GM23338 (cell line): ENCODE measurements at regions not wholly inside any gene's neighbourhood (a gene's known extent, or its start where the extent isn't known, plus 50 kb on each side); places are given as distances from the start of the nearest gene placed in this dataset.

ENCODE experiments used
- ATAC-seq: fragments of 200-7000 bp; cut with Tn5 transposase; 3 replicates; pipeline ENCODE4 v1.9.1; 2020
- DNase-seq: peaks from one replicate; pipeline ENCODE4 v3.0.0-alpha.2; 2015; ENCODE audit warnings: low spot score
- H2AFZ ChIP-seq: fragments of 200-600 bp; sonication (generic); 2 replicates; pipeline ENCODE4 v1.8.0; 2016; ENCODE audit warnings: antibody characterized with exemption, mild to moderate bottlenecking, moderate library complexity
- H3F3A ChIP-seq: fragments of 200-600 bp; sonication (generic); replicated peaks from 2 replicates; pipeline ENCODE4 v1.8.0; 2017; ENCODE audit warnings: antibody characterized with exemption, mixed run types, low read depth
- H3K27ac ChIP-seq: fragments of 200-600 bp; sonication (generic); 2 replicates; pipeline ENCODE4 v1.6.1; 2016; ENCODE audit warnings: low read depth
- H3K27me3 ChIP-seq: fragments of 200-600 bp; sonication (generic); 2 replicates; pipeline ENCODE4 v1.8.0; 2016; ENCODE audit warnings: mild to moderate bottlenecking, mixed run types, moderate library complexity; ENCODE audit not compliant: insufficient read depth
- H3K36me3 ChIP-seq: fragments of 200-600 bp; sonication (generic); 2 replicates; pipeline ENCODE4 v1.8.0; 2016; ENCODE audit warnings: mild to moderate bottlenecking; ENCODE audit not compliant: insufficient read depth
- H3K4me1 ChIP-seq: fragments of 200-600 bp; sonication (generic); 2 replicates; pipeline ENCODE4 v1.8.0; 2016; ENCODE audit warnings: mild to moderate bottlenecking, moderate library complexity; ENCODE audit not compliant: insufficient read depth
- H3K4me2 ChIP-seq: fragments of 200-600 bp; sonication (generic); 2 replicates; pipeline ENCODE4 v1.7.1; 2017; ENCODE audit warnings: mixed run types
- H3K4me3 ChIP-seq: fragments of 200-600 bp; sonication (generic); 2 replicates; pipeline ENCODE4 v1.6.1; 2016; ENCODE audit warnings: mixed run types
- H3K79me2 ChIP-seq: fragments of 200-600 bp; sonication (generic); replicated peaks from 2 replicates; pipeline ENCODE4 v1.8.0; 2017; ENCODE audit warnings: mild to moderate bottlenecking; ENCODE audit not compliant: insufficient read depth
- H3K9me2 ChIP-seq: fragments of 200-600 bp; sonication (generic); 2 replicates; pipeline ENCODE4 v1.8.0; 2017; ENCODE audit not compliant: insufficient read depth
- H4K20me1 ChIP-seq: fragments of 200-600 bp; sonication (generic); replicated peaks from 2 replicates; pipeline ENCODE4 v1.8.0; 2017; ENCODE audit warnings: mild to moderate bottlenecking; ENCODE audit not compliant: insufficient read depth
- H3K27ac Mint-ChIP-seq: 2 replicates; pipeline ENCODE4 v1.8.0; 2020; ENCODE audit warnings: inconsistent platforms, mild to moderate bottlenecking, moderate library complexity, mixed read lengths
- H3K27me3 Mint-ChIP-seq: 3 replicates; pipeline ENCODE4 v1.8.0; 2022; ENCODE audit warnings: low read depth, mild to moderate bottlenecking, moderate library complexity, mixed read lengths, inconsistent platforms; ENCODE audit not compliant: insufficient read depth, poor library complexity
- H3K36me3 Mint-ChIP-seq: 3 replicates; pipeline ENCODE4 v1.8.0; 2021; ENCODE audit warnings: low read depth, mild to moderate bottlenecking, inconsistent platforms, moderate library complexity, mixed read lengths
- H3K4me1 Mint-ChIP-seq: 3 replicates; pipeline ENCODE4 v1.8.0; 2020; ENCODE audit warnings: mild to moderate bottlenecking, inconsistent platforms, mixed read lengths
- H3K4me3 Mint-ChIP-seq: 3 replicates; pipeline ENCODE4 v1.8.0; 2021; ENCODE audit warnings: moderate library complexity, mild to moderate bottlenecking, inconsistent platforms, mixed read lengths
- H3K9me3 Mint-ChIP-seq: 3 replicates; pipeline ENCODE4 v1.8.0; 2020; ENCODE audit warnings: moderate library complexity, mild to moderate bottlenecking, inconsistent platforms, mixed read lengths
- CREB1 ChIP-seq: fragments of 250-450 bp; sonication (Bioruptor Pico); IDR thresholded peaks from 2 replicates; pipeline ENCODE4 v1.5.0; 2020; ENCODE audit warnings: low read depth, mild to moderate bottlenecking, moderate library complexity
- EZH2phosphoT487 ChIP-seq: fragments of 200-600 bp; sonication (generic); IDR thresholded peaks from one replicate; pipeline ENCODE4 v1.8.1; 2018; ENCODE audit warnings: antibody characterized with exemption; ENCODE audit not compliant: unreplicated experiment
- JUNB ChIP-seq: IDR thresholded peaks from one replicate; pipeline ENCODE4 v1.6.1; 2016; ENCODE audit warnings: antibody characterized with exemption; ENCODE audit not compliant: unreplicated experiment
- NANOG ChIP-seq: IDR thresholded peaks from 2 replicates; pipeline ENCODE4 v1.6.1; 2016; ENCODE audit warnings: antibody characterized with exemption, borderline replicate concordance
- ZNF114 ChIP-seq: fragments of 250-450 bp; sonication (Bioruptor Pico); IDR thresholded peaks from 2 replicates; pipeline ENCODE4 v1.5.0; 2020; ENCODE audit warnings: mild to moderate bottlenecking, moderate library complexity
- ZNF331 ChIP-seq: fragments of 250-450 bp; sonication (Bioruptor Pico); IDR thresholded peaks from 2 replicates; pipeline ENCODE4 v1.5.0; 2020; ENCODE audit warnings: low read depth, mild to moderate bottlenecking, moderate library complexity
- TF ChIP-seq, protein P1 (sequence below): fragments of 250-450 bp; sonication (Bioruptor Pico); IDR thresholded peaks from 2 replicates; pipeline ENCODE4 v1.5.0; 2020; ENCODE audit warnings: mild to moderate bottlenecking, moderate library complexity
- TF ChIP-seq, protein P2 (sequence below): IDR thresholded peaks from 2 replicates; pipeline ENCODE4 v1.6.1; 2016; ENCODE audit warnings: antibody characterized with exemption
- TF ChIP-seq, protein P3 (sequence below): IDR thresholded peaks from one replicate; pipeline ENCODE4 v1.6.1; 2018; ENCODE audit warnings: antibody characterized with exemption; ENCODE audit not compliant: unreplicated experiment

DNA sequence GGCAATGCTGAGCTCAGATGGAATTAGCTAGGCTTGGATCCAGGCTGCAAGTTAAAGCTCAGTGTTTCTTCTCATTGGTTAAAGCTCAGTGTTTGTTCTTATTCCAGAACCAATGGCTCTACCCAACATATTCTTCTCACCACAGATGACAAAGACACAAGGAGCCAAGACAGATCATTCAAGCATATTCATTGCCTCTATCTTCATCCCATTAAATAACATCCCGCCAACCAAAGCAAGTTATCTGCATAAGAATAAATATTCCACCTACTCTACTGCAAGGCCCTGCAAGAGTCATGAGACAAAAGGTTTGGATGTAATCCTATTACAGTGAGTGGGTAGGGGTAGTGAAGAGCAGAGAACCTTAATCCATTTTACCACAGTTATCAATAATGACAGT lies 766.5 kb downstream of the C4orf33 start:
- Histone ChIP-seq H3K9me2 (no peaks in the 10 kb centered on the region), H3K79me2 (no peaks in the 10 kb centered on the region), H3K4me2 (no peak overlapping the region), H3K4me1 (peaks cover 9% of the 10 kb centered on the region), H3K27ac (no peak overlapping the region), H3K27me3 (no peaks in the 10 kb centered on the region), H3F3A (no peaks in the 10 kb centered on the region), H3K36me3 (no peaks in the 10 kb centered on the region), H2AFZ (no peak overlapping the region), H4K20me1 (no peaks in the 10 kb centered on the region), H3K4me3 (no peak overlapping the region)
- no peaks in the 10 kb centered on the region for H3K27me3 Mint-ChIP-seq
- TF ChIP-seq, protein P1, sequence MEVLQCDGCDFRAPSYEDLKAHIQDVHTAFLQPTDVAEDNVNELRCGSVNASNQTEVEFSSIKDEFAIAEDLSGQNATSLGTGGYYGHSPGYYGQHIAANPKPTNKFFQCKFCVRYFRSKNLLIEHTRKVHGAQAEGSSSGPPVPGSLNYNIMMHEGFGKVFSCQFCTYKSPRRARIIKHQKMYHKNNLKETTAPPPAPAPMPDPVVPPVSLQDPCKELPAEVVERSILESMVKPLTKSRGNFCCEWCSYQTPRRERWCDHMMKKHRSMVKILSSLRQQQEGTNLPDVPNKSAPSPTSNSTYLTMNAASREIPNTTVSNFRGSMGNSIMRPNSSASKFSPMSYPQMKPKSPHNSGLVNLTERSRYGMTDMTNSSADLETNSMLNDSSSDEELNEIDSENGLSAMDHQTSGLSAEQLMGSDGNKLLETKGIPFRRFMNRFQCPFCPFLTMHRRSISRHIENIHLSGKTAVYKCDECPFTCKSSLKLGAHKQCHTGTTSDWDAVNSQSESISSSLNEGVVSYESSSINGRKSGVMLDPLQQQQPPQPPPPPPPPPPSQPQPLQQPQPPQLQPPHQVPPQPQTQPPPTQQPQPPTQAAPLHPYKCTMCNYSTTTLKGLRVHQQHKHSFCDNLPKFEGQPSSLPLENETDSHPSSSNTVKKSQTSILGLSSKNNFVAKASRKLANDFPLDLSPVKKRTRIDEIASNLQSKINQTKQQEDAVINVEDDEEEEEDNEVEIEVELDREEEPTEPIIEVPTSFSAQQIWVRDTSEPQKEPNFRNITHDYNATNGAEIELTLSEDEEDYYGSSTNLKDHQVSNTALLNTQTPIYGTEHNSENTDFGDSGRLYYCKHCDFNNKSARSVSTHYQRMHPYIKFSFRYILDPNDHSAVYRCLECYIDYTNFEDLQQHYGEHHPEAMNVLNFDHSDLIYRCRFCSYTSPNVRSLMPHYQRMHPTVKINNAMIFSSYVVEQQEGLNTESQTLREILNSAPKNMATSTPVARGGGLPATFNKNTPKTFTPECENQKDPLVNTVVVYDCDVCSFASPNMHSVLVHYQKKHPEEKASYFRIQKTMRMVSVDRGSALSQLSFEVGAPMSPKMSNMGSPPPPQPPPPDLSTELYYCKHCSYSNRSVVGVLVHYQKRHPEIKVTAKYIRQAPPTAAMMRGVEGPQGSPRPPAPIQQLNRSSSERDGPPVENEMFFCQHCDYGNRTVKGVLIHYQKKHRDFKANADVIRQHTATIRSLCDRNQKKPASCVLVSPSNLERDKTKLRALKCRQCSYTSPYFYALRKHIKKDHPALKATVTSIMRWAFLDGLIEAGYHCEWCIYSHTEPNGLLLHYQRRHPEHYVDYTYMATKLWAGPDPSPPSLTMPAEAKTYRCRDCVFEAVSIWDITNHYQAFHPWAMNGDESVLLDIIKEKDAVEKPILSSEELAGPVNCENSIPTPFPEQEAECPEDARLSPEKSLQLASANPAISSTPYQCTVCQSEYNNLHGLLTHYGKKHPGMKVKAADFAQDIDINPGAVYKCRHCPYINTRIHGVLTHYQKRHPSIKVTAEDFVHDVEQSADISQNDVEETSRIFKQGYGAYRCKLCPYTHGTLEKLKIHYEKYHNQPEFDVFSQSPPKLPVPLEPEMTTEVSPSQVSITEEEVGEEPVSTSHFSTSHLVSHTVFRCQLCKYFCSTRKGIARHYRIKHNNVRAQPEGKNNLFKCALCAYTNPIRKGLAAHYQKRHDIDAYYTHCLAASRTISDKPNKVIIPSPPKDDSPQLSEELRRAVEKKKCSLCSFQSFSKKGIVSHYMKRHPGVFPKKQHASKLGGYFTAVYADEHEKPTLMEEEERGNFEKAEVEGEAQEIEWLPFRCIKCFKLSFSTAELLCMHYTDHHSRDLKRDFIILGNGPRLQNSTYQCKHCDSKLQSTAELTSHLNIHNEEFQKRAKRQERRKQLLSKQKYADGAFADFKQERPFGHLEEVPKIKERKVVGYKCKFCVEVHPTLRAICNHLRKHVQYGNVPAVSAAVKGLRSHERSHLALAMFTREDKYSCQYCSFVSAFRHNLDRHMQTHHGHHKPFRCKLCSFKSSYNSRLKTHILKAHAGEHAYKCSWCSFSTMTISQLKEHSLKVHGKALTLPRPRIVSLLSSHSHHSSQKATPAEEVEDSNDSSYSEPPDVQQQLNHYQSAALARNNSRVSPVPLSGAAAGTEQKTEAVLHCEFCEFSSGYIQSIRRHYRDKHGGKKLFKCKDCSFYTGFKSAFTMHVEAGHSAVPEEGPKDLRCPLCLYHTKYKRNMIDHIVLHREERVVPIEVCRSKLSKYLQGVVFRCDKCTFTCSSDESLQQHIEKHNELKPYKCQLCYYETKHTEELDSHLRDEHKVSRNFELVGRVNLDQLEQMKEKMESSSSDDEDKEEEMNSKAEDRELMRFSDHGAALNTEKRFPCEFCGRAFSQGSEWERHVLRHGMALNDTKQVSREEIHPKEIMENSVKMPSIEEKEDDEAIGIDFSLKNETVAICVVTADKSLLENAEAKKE (CRISPR knock-in tag): peak; percentile 84
- no peak for TF ChIP-seq JUNB
- DNase-seq (peak; percentile 10), ATAC-seq (peak; percentile 80)
- no peak overlapping the region for H3K4me3 Mint-ChIP-seq
- peaks cover 12% of the 10 kb centered on the region; the same call in 2 of the 3 replicates for H3K4me1 Mint-ChIP-seq
- H3K27ac Mint-ChIP-seq: peak overlapping the region; percentile 58; the same call in 1 of the 2 replicates
- peaks cover 2% of the 10 kb centered on the region; the same call in 2 of the 3 replicates for H3K9me3 Mint-ChIP-seq
- no peaks in the 10 kb centered on the region for H3K36me3 Mint-ChIP-seq

DNA sequence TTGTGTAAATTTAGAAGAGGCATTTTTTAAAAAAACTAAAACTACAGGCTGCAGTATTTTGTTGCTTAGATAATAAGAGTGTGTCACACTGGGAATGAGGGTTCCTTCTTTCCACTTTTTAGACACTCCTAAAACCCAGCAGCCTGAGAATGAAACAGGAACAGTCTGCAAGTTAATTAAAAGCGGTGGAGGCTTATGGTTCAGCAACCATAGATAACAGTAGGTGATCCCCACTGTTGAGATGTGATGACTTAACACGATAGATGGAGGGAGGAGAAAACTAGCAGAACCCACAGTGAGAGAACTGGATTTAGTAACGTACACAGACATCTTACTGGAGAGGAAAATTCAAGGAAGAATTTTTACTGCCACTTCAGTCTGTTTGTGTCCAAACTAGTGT lies 767.3 kb downstream of the C4orf33 start:
- no peak for ATAC-seq
- peak overlapping the region; percentile 3; the same call in 1 of the 2 replicates for H2AFZ ChIP-seq
- no peaks in the 10 kb centered on the region for H3K27me3 Mint-ChIP-seq
- peaks cover 9% of the 10 kb centered on the region for H3K4me1 ChIP-seq
- H3K4me2 ChIP-seq: no peak overlapping the region
- no peak overlapping the region for H3K4me3 Mint-ChIP-seq
- H3K4me1 Mint-ChIP-seq: peaks cover 12% of the 10 kb centered on the region; the same call in 2 of the 3 replicates
- H3K9me3 Mint-ChIP-seq: peaks cover 2% of the 10 kb centered on the region; the same call in 2 of the 3 replicates
- no peaks in the 10 kb centered on the region for H3K9me2 ChIP-seq
- H3K27ac ChIP-seq: no peak overlapping the region
- no peaks in the 10 kb centered on the region for H3K79me2 ChIP-seq
- H3F3A ChIP-seq: no peaks in the 10 kb centered on the region
- no peaks in the 10 kb centered on the region for H4K20me1 ChIP-seq
- H3K27ac Mint-ChIP-seq: no peak overlapping the region
- H3K27me3 ChIP-seq: no peaks in the 10 kb centered on the region
- H3K36me3 ChIP-seq: no peaks in the 10 kb centered on the region
- no peak overlapping the region for H3K4me3 ChIP-seq
- no peaks in the 10 kb centered on the region for H3K36me3 Mint-ChIP-seq
- no peak for DNase-seq
- no peak for TF ChIP-seq EZH2phosphoT487
- no peak for TF ChIP-seq ZNF114 (CRISPR knock-in tag)
- TF ChIP-seq NANOG: no peak
- no peak for TF ChIP-seq JUNB
- no peak for TF ChIP-seq ZNF331 (CRISPR knock-in tag)
- TF ChIP-seq, protein P2, sequence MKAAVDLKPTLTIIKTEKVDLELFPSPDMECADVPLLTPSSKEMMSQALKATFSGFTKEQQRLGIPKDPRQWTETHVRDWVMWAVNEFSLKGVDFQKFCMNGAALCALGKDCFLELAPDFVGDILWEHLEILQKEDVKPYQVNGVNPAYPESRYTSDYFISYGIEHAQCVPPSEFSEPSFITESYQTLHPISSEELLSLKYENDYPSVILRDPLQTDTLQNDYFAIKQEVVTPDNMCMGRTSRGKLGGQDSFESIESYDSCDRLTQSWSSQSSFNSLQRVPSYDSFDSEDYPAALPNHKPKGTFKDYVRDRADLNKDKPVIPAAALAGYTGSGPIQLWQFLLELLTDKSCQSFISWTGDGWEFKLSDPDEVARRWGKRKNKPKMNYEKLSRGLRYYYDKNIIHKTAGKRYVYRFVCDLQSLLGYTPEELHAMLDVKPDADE: no peak
- TF ChIP-seq, protein P3, sequence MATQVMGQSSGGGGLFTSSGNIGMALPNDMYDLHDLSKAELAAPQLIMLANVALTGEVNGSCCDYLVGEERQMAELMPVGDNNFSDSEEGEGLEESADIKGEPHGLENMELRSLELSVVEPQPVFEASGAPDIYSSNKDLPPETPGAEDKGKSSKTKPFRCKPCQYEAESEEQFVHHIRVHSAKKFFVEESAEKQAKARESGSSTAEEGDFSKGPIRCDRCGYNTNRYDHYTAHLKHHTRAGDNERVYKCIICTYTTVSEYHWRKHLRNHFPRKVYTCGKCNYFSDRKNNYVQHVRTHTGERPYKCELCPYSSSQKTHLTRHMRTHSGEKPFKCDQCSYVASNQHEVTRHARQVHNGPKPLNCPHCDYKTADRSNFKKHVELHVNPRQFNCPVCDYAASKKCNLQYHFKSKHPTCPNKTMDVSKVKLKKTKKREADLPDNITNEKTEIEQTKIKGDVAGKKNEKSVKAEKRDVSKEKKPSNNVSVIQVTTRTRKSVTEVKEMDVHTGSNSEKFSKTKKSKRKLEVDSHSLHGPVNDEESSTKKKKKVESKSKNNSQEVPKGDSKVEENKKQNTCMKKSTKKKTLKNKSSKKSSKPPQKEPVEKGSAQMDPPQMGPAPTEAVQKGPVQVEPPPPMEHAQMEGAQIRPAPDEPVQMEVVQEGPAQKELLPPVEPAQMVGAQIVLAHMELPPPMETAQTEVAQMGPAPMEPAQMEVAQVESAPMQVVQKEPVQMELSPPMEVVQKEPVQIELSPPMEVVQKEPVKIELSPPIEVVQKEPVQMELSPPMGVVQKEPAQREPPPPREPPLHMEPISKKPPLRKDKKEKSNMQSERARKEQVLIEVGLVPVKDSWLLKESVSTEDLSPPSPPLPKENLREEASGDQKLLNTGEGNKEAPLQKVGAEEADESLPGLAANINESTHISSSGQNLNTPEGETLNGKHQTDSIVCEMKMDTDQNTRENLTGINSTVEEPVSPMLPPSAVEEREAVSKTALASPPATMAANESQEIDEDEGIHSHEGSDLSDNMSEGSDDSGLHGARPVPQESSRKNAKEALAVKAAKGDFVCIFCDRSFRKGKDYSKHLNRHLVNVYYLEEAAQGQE: no peak
- TF ChIP-seq CREB1 (CRISPR knock-in tag): no peak
